A549 (cell line): ENCODE measurements at regions not wholly inside any gene's neighbourhood (a gene's known extent, or its start where the extent isn't known, plus 50 kb on each side); places are given as distances from the start of the nearest gene placed in this dataset.

Source experiments
- CHD4 ChIP-seq: fragments of 200-600 bp; sonication (generic); IDR thresholded peaks from 2 replicates; pipeline ENCODE4 v1.6.1; 2016; ENCODE audit warnings: antibody characterized with exemption, mild to moderate bottlenecking, borderline replicate concordance
- CTCF ChIP-seq: fragments of >200 bp; sonication (Bioruptor Twin); formaldehyde crosslinking; IDR thresholded peaks from 3 replicates; pipeline ENCODE4 v1.5.1; 2016
- EP300 ChIP-seq, 2 experiments: fragments of >200 bp; sonication (Bioruptor Twin); formaldehyde crosslinking; IDR thresholded peaks; 2 replicates in 1 of 2; 3 replicates in 1 of 2; pipeline ENCODE4 v1.6.1; 2016 to 2017
- ESRRA ChIP-seq: fragments of 150-350 bp; IDR thresholded peaks from 2 replicates; pipeline ENCODE4 v1.6.1; 2014; ENCODE audit warnings: mild to moderate bottlenecking, low read length, borderline replicate concordance
- FOSL2 ChIP-seq, 2 experiments: fragments of 450-650 bp in 1 of 2; fragments of >200 bp in 1 of 2; sonication (Bioruptor Twin) in 1 of 2; formaldehyde crosslinking; IDR thresholded peaks; 2 replicates each; pipeline versions ENCODE4 v1.5.0 to v1.6.1; 2016 to 2020; ENCODE audit warnings: mild to moderate bottlenecking in 1 of 2, moderate library complexity in 1 of 2
- HDAC2 ChIP-seq: fragments of 200-600 bp; sonication (generic); IDR thresholded peaks from 2 replicates; pipeline ENCODE4 v1.6.1; 2016
- HMGXB4 ChIP-seq: fragments of 250-450 bp; sonication (Bioruptor Pico); IDR thresholded peaks from 2 replicates; pipeline ENCODE4 v1.5.0; 2021; ENCODE audit warnings: mild to moderate bottlenecking, moderate library complexity, borderline replicate concordance
- JUN ChIP-seq, 2 experiments: fragments of >200 bp; sonication (Bioruptor Twin); formaldehyde crosslinking; IDR thresholded peaks; 2 replicates in 1 of 2; 3 replicates in 1 of 2; pipeline ENCODE4 v1.6.1; 2016 to 2017
- MYC ChIP-seq: IDR thresholded peaks from 2 replicates; pipeline ENCODE4 v1.6.1; 2012; ENCODE audit warnings: mild to moderate bottlenecking, inconsistent platforms, low read length, improper control_type of control experiment, borderline replicate concordance
- NR3C1 ChIP-seq: fragments of >200 bp; sonication (Bioruptor Twin); formaldehyde crosslinking; IDR thresholded peaks from 3 replicates; pipeline ENCODE4 v1.6.1; 2017
- POLR2A ChIP-seq: IDR thresholded peaks from 2 replicates; pipeline ENCODE4 v1.6.1; 2012; ENCODE audit warnings: mild to moderate bottlenecking, low read length
- RCOR1 ChIP-seq: fragments of 150-350 bp; IDR thresholded peaks from 2 replicates; pipeline ENCODE4 v1.6.1; 2014; ENCODE audit warnings: antibody characterized with exemption, low read length, low read depth
- REST ChIP-seq: fragments of 200-600 bp; sonication (generic); IDR thresholded peaks from 2 replicates; pipeline ENCODE4 v1.6.1; 2016; ENCODE audit warnings: antibody characterized with exemption, mild to moderate bottlenecking, moderate library complexity

GRCh38 chr5:167595196-167595595, 696.2 kb upstream of the WWC1 start:
- TF ChIP-seq HDAC2 = no peak
- no peak for TF ChIP-seq FOSL2 (IDR thresholded peaks at IDR 0.05)
- TF ChIP-seq FOSL2 (CRISPR knock-in tag; IDR thresholded peaks at IDR 0.05) = no peak
- TF ChIP-seq CTCF = no peak
- TF ChIP-seq POLR2A = no peak
- no peak for TF ChIP-seq EP300 (IDR thresholded peaks at IDR 0.05)
- TF ChIP-seq REST = no peak
- no peak for TF ChIP-seq HMGXB4
- TF ChIP-seq JUN (IDR thresholded peaks at IDR 0.05) = no peak
- no peak for TF ChIP-seq RCOR1
- TF ChIP-seq ESRRA = no peak
- no peak for TF ChIP-seq CHD4
- TF ChIP-seq MYC = no peak
- no peak for TF ChIP-seq NR3C1
